DND-41 (cell line): ENCODE measurements at regions not wholly inside any gene's neighbourhood (a gene's known extent, or its start where the extent isn't known, plus 50 kb on each side); places are given as distances from the start of the nearest gene placed in this dataset.

Source experiments
- EZH2 ChIP-seq: IDR thresholded peaks from 3 replicates; pipeline ENCODE4 v1.6.1; 2012; ENCODE audit warnings: borderline replicate concordance, low read depth, mild to moderate bottlenecking, moderate library complexity, low read length, inconsistent platforms; ENCODE audit not compliant: severe bottlenecking
- TF ChIP-seq, protein P1 (sequence below): IDR thresholded peaks from 2 replicates; pipeline ENCODE4 v1.5.1; 2012; ENCODE audit warnings: borderline replicate concordance, low read length, moderate library complexity, mild to moderate bottlenecking; ENCODE audit not compliant: poor library complexity, severe bottlenecking; ENCODE audit errors: extremely low read depth

GRCh38 chr9:26786564-26786963 lies 106.0 kb downstream of the CAAP1 start:
- TF ChIP-seq, protein P1, sequence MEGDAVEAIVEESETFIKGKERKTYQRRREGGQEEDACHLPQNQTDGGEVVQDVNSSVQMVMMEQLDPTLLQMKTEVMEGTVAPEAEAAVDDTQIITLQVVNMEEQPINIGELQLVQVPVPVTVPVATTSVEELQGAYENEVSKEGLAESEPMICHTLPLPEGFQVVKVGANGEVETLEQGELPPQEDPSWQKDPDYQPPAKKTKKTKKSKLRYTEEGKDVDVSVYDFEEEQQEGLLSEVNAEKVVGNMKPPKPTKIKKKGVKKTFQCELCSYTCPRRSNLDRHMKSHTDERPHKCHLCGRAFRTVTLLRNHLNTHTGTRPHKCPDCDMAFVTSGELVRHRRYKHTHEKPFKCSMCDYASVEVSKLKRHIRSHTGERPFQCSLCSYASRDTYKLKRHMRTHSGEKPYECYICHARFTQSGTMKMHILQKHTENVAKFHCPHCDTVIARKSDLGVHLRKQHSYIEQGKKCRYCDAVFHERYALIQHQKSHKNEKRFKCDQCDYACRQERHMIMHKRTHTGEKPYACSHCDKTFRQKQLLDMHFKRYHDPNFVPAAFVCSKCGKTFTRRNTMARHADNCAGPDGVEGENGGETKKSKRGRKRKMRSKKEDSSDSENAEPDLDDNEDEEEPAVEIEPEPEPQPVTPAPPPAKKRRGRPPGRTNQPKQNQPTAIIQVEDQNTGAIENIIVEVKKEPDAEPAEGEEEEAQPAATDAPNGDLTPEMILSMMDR: no peak
- TF ChIP-seq EZH2: no peak
